GM20000 (cell line): ENCODE measurements at regions not wholly inside any gene's neighbourhood (a gene's known extent, or its start where the extent isn't known, plus 50 kb on each side); places are given as distances from the start of the nearest gene placed in this dataset.

ENCODE experiments used
- DNase-seq: peaks from one replicate; pipeline ENCODE4 v3.0.0; 2012; ENCODE audit warnings: low spot score
- CTCF ChIP-seq: IDR thresholded peaks from 2 replicates; pipeline ENCODE4 v1.5.1; 2012; ENCODE audit warnings: mild to moderate bottlenecking, control low read depth; ENCODE audit errors: extremely low read depth, missing control alignments

- DNase-seq: no peak
- no peak for TF ChIP-seq CTCF
These were observed 61.3 kb upstream of the ARID1B start for GRCh38 chr6:156715839-156716238.

- DNase-seq: no peak
- TF ChIP-seq CTCF: no peak
These were observed 63.6 kb upstream of the ARID1B start for GRCh38 chr6:156713548-156713947.

GRCh38 chr6:156710479-156710878 is 66.7 kb upstream of the ARID1B start:
- DNase-seq: no peak
- no peak for TF ChIP-seq CTCF

- DNase-seq: no peak
- TF ChIP-seq CTCF: no peak
These were observed 69.4 kb upstream of the ARID1B start for GRCh38 chr6:156707818-156708217.

- DNase-seq: no peak
- TF ChIP-seq CTCF: no peak
These were observed 73.5 kb upstream of the ARID1B start for GRCh38 chr6:156703719-156704118.

GRCh38 chr6:156701966-156702365 is 75.2 kb upstream of the ARID1B start:
- no peak for TF ChIP-seq CTCF
- no peak for DNase-seq

- no peak for TF ChIP-seq CTCF
- no peak for DNase-seq
These were observed 76.6 kb upstream of the ARID1B start for GRCh38 chr6:156700440-156701057.

GRCh38 chr6:156699935-156700334 is 77.2 kb upstream of the ARID1B start:
- no peak for DNase-seq
- TF ChIP-seq CTCF: no peak
